Bronchial epithelial cell (primary cell): ENCODE measurements at regions not wholly inside any gene's neighbourhood (a gene's known extent, or its start where the extent isn't known, plus 50 kb on each side); places are given as distances from the start of the nearest gene placed in this dataset.
"Not testable (repeated sequence)": the region's sequence is repeated elsewhere in the genome, so short reads cannot be mapped to it uniquely, and the experiment has no call there.

Source experiments
- DNase-seq: peaks from one replicate; pipeline ENCODE4 v3.0.0-alpha.2; 2010; ENCODE audit warnings: low read depth
- FAIRE-seq: peaks from 2 replicates; lab custom pipeline; 2011; peaks lifted over from hg19 to GRCh38; lab: Jason Lieb, UNC
- H3K27me3 ChIP-seq: 2 replicates; pipeline ENCODE4 v1.5.1; 2011; ENCODE audit warnings: low read length; ENCODE audit not compliant: control insufficient read depth, insufficient read depth
- H3K36me3 ChIP-seq: 2 replicates; pipeline ENCODE4 v1.5.1; 2011; ENCODE audit warnings: low read length; ENCODE audit not compliant: control insufficient read depth, insufficient read depth
- H3K4me3 ChIP-seq: 2 replicates; pipeline ENCODE4 v1.5.1; 2011; ENCODE audit warnings: mild to moderate bottlenecking, low read depth, low read length, control low read depth
- TF ChIP-seq, protein P1 (sequence below): IDR thresholded peaks from 2 replicates; pipeline ENCODE4 v1.5.1; 2011; ENCODE audit warnings: mild to moderate bottlenecking, moderate library complexity, low read length, control low read depth, inconsistent platforms; ENCODE audit not compliant: insufficient read depth, severe bottlenecking

- Histone ChIP-seq H3K4me3 (no peak overlapping the region), H3K27me3 (no peaks in the 10 kb centered on the region), H3K36me3 (no peaks in the 10 kb centered on the region)
- FAIRE-seq, result no peak
- TF ChIP-seq, protein P1, sequence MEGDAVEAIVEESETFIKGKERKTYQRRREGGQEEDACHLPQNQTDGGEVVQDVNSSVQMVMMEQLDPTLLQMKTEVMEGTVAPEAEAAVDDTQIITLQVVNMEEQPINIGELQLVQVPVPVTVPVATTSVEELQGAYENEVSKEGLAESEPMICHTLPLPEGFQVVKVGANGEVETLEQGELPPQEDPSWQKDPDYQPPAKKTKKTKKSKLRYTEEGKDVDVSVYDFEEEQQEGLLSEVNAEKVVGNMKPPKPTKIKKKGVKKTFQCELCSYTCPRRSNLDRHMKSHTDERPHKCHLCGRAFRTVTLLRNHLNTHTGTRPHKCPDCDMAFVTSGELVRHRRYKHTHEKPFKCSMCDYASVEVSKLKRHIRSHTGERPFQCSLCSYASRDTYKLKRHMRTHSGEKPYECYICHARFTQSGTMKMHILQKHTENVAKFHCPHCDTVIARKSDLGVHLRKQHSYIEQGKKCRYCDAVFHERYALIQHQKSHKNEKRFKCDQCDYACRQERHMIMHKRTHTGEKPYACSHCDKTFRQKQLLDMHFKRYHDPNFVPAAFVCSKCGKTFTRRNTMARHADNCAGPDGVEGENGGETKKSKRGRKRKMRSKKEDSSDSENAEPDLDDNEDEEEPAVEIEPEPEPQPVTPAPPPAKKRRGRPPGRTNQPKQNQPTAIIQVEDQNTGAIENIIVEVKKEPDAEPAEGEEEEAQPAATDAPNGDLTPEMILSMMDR, result no peak
- no peak for DNase-seq
Measured at GRCh38 chr10:36771725-36772124, 353.7 kb upstream of the ANKRD30A start.

- not testable (repeated sequence) for FAIRE-seq, H3K27me3 ChIP-seq, H3K4me3 ChIP-seq, H3K36me3 ChIP-seq, DNase-seq
Measured at GRCh38 chr10:36769741-36770140, 355.7 kb upstream of the ANKRD30A start.

GRCh38 chr10:36766940-36767339, 358.5 kb upstream of the ANKRD30A start:
- no peaks in the 10 kb centered on the region for H3K36me3 ChIP-seq
- DNase-seq (no peak), FAIRE-seq (no peak)
- TF ChIP-seq, protein P1, result no peak
- H3K27me3 ChIP-seq, result no peaks in the 10 kb centered on the region
- H3K4me3 ChIP-seq, result no peak overlapping the region

GRCh38 chr10:36766415-36766810, 359.0 kb upstream of the ANKRD30A start:
- H3K36me3 ChIP-seq, result no peaks in the 10 kb centered on the region
- TF ChIP-seq, protein P1, result no peak
- H3K27me3 ChIP-seq, result no peaks in the 10 kb centered on the region
- FAIRE-seq (no peak), DNase-seq (no peak)
- no peak overlapping the region for H3K4me3 ChIP-seq

- Histone ChIP-seq H3K27me3 (no peaks in the 10 kb centered on the region), H3K36me3 (no peaks in the 10 kb centered on the region), H3K4me3 (no peak overlapping the region)
- DNase-seq, result no peak
- TF ChIP-seq, protein P1, result no peak
- no peak for FAIRE-seq
Measured at GRCh38 chr10:36765782-36766414, 359.5 kb upstream of the ANKRD30A start.

- no peaks in the 10 kb centered on the region for H3K27me3 ChIP-seq
- H3K36me3 ChIP-seq, result no peaks in the 10 kb centered on the region
- no peak overlapping the region for H3K4me3 ChIP-seq
- FAIRE-seq (no peak), DNase-seq (no peak)
- TF ChIP-seq, protein P1, result no peak
Measured at GRCh38 chr10:36764823-36765222, 360.6 kb upstream of the ANKRD30A start.
